ENCODE measurements at regions not wholly inside any gene's neighbourhood (a gene's known extent, or its start where the extent isn't known, plus 50 kb on each side); places are given as distances from the start of the nearest gene placed in this dataset.

DNA sequence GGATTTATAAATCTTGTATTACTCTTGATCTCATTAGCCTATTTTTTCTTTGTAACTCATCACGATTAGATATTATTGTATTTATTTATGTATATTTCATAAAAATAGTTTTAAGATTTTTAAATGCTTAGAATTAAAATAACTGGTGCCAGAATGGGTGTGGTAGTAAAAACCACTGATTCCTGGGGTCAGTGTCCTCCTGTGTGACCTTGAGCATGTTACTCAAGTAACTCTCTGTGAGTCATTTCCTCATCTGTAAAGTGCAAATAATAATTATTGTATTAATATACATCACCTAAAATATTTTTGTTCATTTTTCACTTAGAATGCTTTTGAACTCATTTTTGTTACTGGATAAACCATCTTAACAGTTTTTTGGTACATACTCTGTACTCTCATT is 91.3 kb upstream of the TMEM229A start:
- in situ Hi-C loops (cut with MboI) (no loop called here), intact Hi-C loops (cut with micrococcal nuclease) (no loop called here)
- no peak overlapping the region for H3K27ac ChIP-seq (ENCODE audit: extremely low read depth, low read depth, low read length)
- no peak overlapping the region for H3K4me2 ChIP-seq (ENCODE audit: insufficient read depth, low read length)
- H3K4me3 ChIP-seq: no peak overlapping the region
- DNase-seq (ENCODE audit: extremely low read depth in 1 of 4, low spot score in 3 of 4) (no peak), ATAC-seq (no peak), FAIRE-seq (no peak)
- H3K9ac ChIP-seq (ENCODE audit: insufficient read depth in 1 of 2, low read depth in 2 of 2, low read length in 2 of 2): no peak overlapping the region
- no peaks in the 10 kb centered on the region for H3K27me3 ChIP-seq (ENCODE audit: control insufficient read depth in 2 of 2, insufficient read depth in 2 of 2, low read length in 2 of 2)
- CTCF ChIA-PET (ENCODE audit: low intra/inter-chr PET ratio): no interaction called here
- H3K9me3 ChIP-seq (replicated peaks; ENCODE audit: control insufficient read depth, insufficient read depth, low read depth, low read length): no peaks in the 10 kb centered on the region
- no peaks in the 10 kb centered on the region for H4K20me1 ChIP-seq (replicated peaks; ENCODE audit: control insufficient read depth, insufficient read depth, low read length)
- no peaks in the 10 kb centered on the region for H3K36me3 ChIP-seq (ENCODE audit: control insufficient read depth, insufficient read depth, low read length)
- H3K9me1 ChIP-seq (ENCODE audit: control insufficient read depth, insufficient read depth, low read length): no peaks in the 10 kb centered on the region
- BruUV-seq (replicated peaks): no TSS peak
- TF ChIP-seq NBN (IDR thresholded peaks at IDR 0.05; ENCODE audit: low read depth): no peak
- TF ChIP-seq ZNF23 (CRISPR knock-in tag; IDR thresholded peaks at IDR 0.05): no peak
- TF ChIP-seq ETV5 (CRISPR knock-in tag; IDR thresholded peaks at IDR 0.05; ENCODE audit: low read depth): no peak
- TF ChIP-seq KLF10 (CRISPR knock-in tag; IDR thresholded peaks at IDR 0.05): no peak
- no peak for TF ChIP-seq TEAD4 (IDR thresholded peaks at IDR 0.05; ENCODE audit: low read length)
- TF ChIP-seq TEAD4 (CRISPR knock-in tag; IDR thresholded peaks at IDR 0.05; ENCODE audit: borderline replicate concordance): no peak
- no peak for TF ChIP-seq RFX1 (IDR thresholded peaks at IDR 0.05)
- TF ChIP-seq ZC3H4 (CRISPR knock-in tag; IDR thresholded peaks at IDR 0.05; ENCODE audit: borderline replicate concordance): no peak
- TF ChIP-seq CBX1 (IDR thresholded peaks at IDR 0.05; ENCODE audit: low read depth): no peak
- TF ChIP-seq NUFIP1 (IDR thresholded peaks at IDR 0.05; ENCODE audit: partially characterized antibody): no peak
- H2AFZ ChIP-seq (ENCODE audit: low read depth, low read length): no peak overlapping the region
- WGBS (ENCODE audit: insufficient coverage, low coverage, missing lambda C conversion rate): 0% methylated on average over 1 of the region's 1 CpG
- no peaks in the 10 kb centered on the region for H3K79me2 ChIP-seq (ENCODE audit: control insufficient read depth, insufficient read depth, low read length)
- POLR2A ChIA-PET: no interaction called here
- no peaks in the 10 kb centered on the region for H3K4me1 ChIP-seq (replicated peaks in 1 of 2; ENCODE audit: control insufficient read depth in 2 of 2, insufficient read depth in 2 of 2, low read length in 2 of 2)

DNA sequence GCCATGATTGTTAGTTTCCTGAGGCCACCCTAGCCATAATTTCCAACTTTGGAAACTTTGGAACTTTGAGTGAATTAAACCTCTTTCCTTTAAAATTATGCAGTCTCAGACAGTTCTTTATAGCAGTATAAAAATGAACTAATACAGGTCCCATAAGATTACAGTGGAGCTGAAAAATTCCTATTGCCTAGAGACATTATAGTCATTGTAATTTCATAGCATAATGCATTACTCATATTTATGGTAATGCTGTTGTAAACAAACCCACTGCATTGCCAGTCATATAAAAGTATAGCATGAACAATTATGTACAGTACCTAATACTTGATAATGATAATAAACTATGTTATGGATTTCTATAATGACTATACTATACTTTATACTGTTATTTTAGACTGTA is 88.0 kb upstream of the TMEM229A start:
- DNase-seq (ENCODE audit: extremely low read depth in 1 of 4, low spot score in 3 of 4): no peak
- H3K4me3 ChIP-seq: no peak overlapping the region
- no peaks in the 10 kb centered on the region for H3K27me3 ChIP-seq (ENCODE audit: control insufficient read depth in 2 of 2, insufficient read depth in 2 of 2, low read length in 2 of 2)
- no peak for ATAC-seq
- H3K27ac ChIP-seq (ENCODE audit: extremely low read depth, low read depth, low read length): no peak overlapping the region
- H3K9me1 ChIP-seq (ENCODE audit: control insufficient read depth, insufficient read depth, low read length): no peaks in the 10 kb centered on the region
- H3K9ac ChIP-seq (ENCODE audit: insufficient read depth in 1 of 2, low read depth in 2 of 2, low read length in 2 of 2): no peak overlapping the region
- no peak overlapping the region for H2AFZ ChIP-seq (ENCODE audit: low read depth, low read length)
- intact Hi-C loops (cut with micrococcal nuclease) (no loop called here), in situ Hi-C loops (cut with MboI) (no loop called here)
- no TSS peak for BruUV-seq (replicated peaks)
- no peaks in the 10 kb centered on the region for H3K9me3 ChIP-seq (replicated peaks; ENCODE audit: control insufficient read depth, insufficient read depth, low read depth, low read length)
- no peaks in the 10 kb centered on the region for H4K20me1 ChIP-seq (replicated peaks; ENCODE audit: control insufficient read depth, insufficient read depth, low read length)
- no peaks in the 10 kb centered on the region for H3K4me1 ChIP-seq (replicated peaks in 1 of 2; ENCODE audit: control insufficient read depth in 2 of 2, insufficient read depth in 2 of 2, low read length in 2 of 2)
- ChIA-PET CTCF (ENCODE audit: low intra/inter-chr PET ratio) (no interaction called here), POLR2A (interaction anchor here (1.2 kb wide), 1 partner anchor 11 kb away, joined by 3 read pairs; no protein-coding TSS in a partner anchor)
- FAIRE-seq: no peak
- no peaks in the 10 kb centered on the region for H3K79me2 ChIP-seq (ENCODE audit: control insufficient read depth, insufficient read depth, low read length)
- H3K4me2 ChIP-seq (ENCODE audit: insufficient read depth, low read length): no peak overlapping the region
- H3K36me3 ChIP-seq (ENCODE audit: control insufficient read depth, insufficient read depth, low read length): no peaks in the 10 kb centered on the region
- TF ChIP-seq, protein P1, sequence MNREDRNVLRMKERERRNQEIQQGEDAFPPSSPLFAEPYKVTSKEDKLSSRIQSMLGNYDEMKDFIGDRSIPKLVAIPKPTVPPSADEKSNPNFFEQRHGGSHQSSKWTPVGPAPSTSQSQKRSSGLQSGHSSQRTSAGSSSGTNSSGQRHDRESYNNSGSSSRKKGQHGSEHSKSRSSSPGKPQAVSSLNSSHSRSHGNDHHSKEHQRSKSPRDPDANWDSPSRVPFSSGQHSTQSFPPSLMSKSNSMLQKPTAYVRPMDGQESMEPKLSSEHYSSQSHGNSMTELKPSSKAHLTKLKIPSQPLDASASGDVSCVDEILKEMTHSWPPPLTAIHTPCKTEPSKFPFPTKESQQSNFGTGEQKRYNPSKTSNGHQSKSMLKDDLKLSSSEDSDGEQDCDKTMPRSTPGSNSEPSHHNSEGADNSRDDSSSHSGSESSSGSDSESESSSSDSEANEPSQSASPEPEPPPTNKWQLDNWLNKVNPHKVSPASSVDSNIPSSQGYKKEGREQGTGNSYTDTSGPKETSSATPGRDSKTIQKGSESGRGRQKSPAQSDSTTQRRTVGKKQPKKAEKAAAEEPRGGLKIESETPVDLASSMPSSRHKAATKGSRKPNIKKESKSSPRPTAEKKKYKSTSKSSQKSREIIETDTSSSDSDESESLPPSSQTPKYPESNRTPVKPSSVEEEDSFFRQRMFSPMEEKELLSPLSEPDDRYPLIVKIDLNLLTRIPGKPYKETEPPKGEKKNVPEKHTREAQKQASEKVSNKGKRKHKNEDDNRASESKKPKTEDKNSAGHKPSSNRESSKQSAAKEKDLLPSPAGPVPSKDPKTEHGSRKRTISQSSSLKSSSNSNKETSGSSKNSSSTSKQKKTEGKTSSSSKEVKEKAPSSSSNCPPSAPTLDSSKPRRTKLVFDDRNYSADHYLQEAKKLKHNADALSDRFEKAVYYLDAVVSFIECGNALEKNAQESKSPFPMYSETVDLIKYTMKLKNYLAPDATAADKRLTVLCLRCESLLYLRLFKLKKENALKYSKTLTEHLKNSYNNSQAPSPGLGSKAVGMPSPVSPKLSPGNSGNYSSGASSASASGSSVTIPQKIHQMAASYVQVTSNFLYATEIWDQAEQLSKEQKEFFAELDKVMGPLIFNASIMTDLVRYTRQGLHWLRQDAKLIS (CRISPR knock-in tag; IDR thresholded peaks at IDR 0.05): no peak
- TF ChIP-seq MTA2 (IDR thresholded peaks at IDR 0.05; ENCODE audit: low read depth) (no peak), MCM3 (IDR thresholded peaks at IDR 0.05) (no peak), ZNF212 (CRISPR knock-in tag; IDR thresholded peaks at IDR 0.05) (no peak), DIDO1 (tag; IDR thresholded peaks at IDR 0.05; ENCODE audit: low read depth) (no peak), RCOR1 (IDR thresholded peaks at IDR 0.05; ENCODE audit: borderline replicate concordance in 1 of 2, low read depth in 2 of 2, low read length in 2 of 2) (no peak)

Measured in K562 (cell line).